Brain pericyte (primary cell): ENCODE measurements at regions not wholly inside any gene's neighbourhood (a gene's known extent, or its start where the extent isn't known, plus 50 kb on each side); places are given as distances from the start of the nearest gene placed in this dataset.
"Not testable (repeated sequence)": the region's sequence is repeated elsewhere in the genome, so short reads cannot be mapped to it uniquely, and the experiment has no call there.

ENCODE experiments used
- DNase-seq: peaks from one replicate; pipeline ENCODE4 v3.0.0-alpha.2; 2012; ENCODE audit warnings: low read depth, low spot score

GRCh38 chr15:93826293-93826692 is 405.1 kb upstream of the MCTP2 start:
- no peak for DNase-seq

- no peak for DNase-seq
These were observed 405.7 kb upstream of the MCTP2 start for GRCh38 chr15:93825682-93826081.

- no peak for DNase-seq
These were observed 407.1 kb upstream of the MCTP2 start for GRCh38 chr15:93823971-93824913.

- DNase-seq, result no peak
These were observed 410.8 kb upstream of the MCTP2 start for GRCh38 chr15:93820566-93820965.

GRCh38 chr15:93819826-93820225 is 411.5 kb upstream of the MCTP2 start:
- no peak for DNase-seq

GRCh38 chr15:93816815-93817214 is 414.5 kb upstream of the MCTP2 start:
- DNase-seq, result no peak

- DNase-seq, result no peak
These were observed 420.1 kb upstream of the MCTP2 start for GRCh38 chr15:93811305-93811704.

GRCh38 chr15:93809516-93809915 is 421.8 kb upstream of the MCTP2 start:
- no peak for DNase-seq

GRCh38 chr15:93803421-93804152 is 427.8 kb upstream of the MCTP2 start:
- DNase-seq, result no peak

GRCh38 chr15:93801206-93801605 is 430.2 kb upstream of the MCTP2 start:
- no peak for DNase-seq

- DNase-seq, result no peak
These were observed 430.6 kb upstream of the MCTP2 start for GRCh38 chr15:93800805-93801204.

GRCh38 chr15:93789441-93789840 is 441.9 kb upstream of the MCTP2 start:
- no peak for DNase-seq

GRCh38 chr15:93780073-93780472 is 451.3 kb upstream of the MCTP2 start:
- no peak for DNase-seq

- no peak for DNase-seq
These were observed 452.0 kb upstream of the MCTP2 start for GRCh38 chr15:93779341-93779740.

- DNase-seq, result no peak
These were observed 459.9 kb upstream of the MCTP2 start for GRCh38 chr15:93771196-93772030.

GRCh38 chr15:93770788-93771187 is 460.6 kb upstream of the MCTP2 start:
- DNase-seq, result no peak

GRCh38 chr15:93762036-93762435 is 469.3 kb upstream of the MCTP2 start:
- no peak for DNase-seq

GRCh38 chr15:93759629-93760028 is 471.7 kb upstream of the MCTP2 start:
- DNase-seq, result no peak

GRCh38 chr15:93758824-93759223 is 472.5 kb upstream of the MCTP2 start:
- DNase-seq, result no peak

GRCh38 chr15:93748710-93749109 is 482.7 kb upstream of the MCTP2 start:
- no peak for DNase-seq

- DNase-seq, result not testable (repeated sequence)
These were observed 496.4 kb upstream of the MCTP2 start for GRCh38 chr15:93734976-93735375.

- DNase-seq, result no peak
These were observed 500.6 kb upstream of the MCTP2 start for GRCh38 chr15:93730724-93731123.
